Skin of body (tissue), 1 donor: ENCODE measurements at regions not wholly inside any gene's neighbourhood (a gene's known extent, or its start where the extent isn't known, plus 50 kb on each side); places are given as distances from the start of the nearest gene placed in this dataset.
"Not testable (repeated sequence)": the region's sequence is repeated elsewhere in the genome, so short reads cannot be mapped to it uniquely, and the experiment has no call there.

Experiments used
- DNase-seq: peaks from one replicate; lab custom pipeline; 2025; lab: John Stamatoyannopoulos, UW

- DNase-seq: no peak
These were observed 1180.0 kb upstream of the CITED2 start for GRCh38 chr6:140554421-140554820.

GRCh38 chr6:140548366-140548765, 1173.9 kb upstream of the CITED2 start:
- no peak for DNase-seq

DNA sequence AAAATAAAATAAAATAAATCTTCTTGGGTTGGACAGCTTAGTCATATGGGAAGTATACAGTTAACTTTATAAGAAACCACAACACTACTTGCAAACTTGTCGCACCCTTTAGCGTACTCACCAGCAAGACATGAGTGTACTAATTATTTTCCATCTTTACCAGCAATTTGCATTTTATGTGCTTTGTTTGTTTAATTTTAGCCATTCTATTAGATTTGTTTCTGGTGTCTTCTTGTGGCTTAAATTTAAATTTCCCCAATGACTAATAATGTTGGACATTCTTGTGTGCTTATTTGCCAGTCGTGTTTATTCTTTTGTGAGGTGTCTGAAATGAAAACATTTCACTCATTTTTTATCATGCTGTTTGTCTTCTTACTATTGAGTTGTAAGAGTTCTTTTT, 1172.2 kb upstream of the CITED2 start:
- no peak for DNase-seq

DNA sequence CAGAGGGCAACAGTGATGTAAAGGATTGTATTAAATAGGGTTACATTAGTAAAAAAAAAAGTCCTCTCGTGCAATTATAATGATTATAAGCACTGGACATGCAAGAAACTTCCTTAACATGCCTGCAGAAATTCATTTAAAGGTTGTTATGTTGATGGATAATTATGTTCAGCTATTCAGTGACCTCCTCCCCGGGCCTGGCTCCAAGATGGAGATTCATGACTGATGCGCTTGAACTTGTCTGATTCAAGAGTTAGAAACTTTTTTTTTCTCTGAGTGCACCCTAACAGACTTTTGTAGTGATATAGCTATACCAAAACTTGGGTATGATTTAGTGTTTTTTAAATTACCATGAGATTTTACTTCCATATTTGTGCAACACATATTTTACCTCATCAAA, 1170.0 kb upstream of the CITED2 start:
- no peak for DNase-seq

- no peak for DNase-seq
These were observed 1168.4 kb upstream of the CITED2 start for GRCh38 chr6:140542863-140543262.

GRCh38 chr6:140541288-140541687, 1166.8 kb upstream of the CITED2 start:
- DNase-seq: no peak

DNA sequence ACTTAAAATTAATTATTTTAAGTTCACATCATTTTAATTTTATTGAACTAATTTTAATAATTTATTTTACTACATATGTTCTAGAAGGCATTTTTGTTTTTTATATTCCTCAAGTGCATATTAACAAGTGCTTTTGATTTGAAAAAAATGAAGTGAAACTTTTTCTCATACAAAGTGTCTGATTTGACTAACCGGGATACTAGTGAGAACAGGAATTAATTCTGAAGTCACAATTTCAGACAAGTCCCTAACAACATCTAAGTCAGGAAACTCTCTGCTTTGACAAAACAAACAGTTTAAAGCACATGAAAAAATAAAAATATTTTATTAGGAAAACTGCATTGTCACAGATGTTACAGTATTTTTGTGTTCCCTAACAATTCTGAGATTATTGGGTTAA, 1166.3 kb upstream of the CITED2 start:
- no peak for DNase-seq

DNA sequence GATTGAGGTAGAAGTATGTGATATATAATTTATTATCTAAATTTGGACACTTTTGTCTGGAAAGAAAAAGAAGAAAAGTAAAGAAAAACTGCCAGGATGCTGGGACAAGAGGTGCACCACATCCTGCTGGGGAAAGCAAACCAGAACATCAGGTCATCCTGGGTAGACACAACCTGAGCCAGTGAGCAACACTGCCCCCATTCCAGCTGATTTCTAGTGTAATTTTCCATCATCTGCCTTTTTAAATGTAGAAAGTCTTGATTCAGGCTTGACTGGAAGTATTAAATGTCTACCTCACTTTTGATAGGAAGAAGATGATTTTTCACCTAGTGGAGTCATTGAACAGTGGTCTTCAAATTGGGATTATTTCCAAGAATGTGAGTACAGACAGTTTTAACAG, 1164.5 kb upstream of the CITED2 start:
- DNase-seq: no peak

DNA sequence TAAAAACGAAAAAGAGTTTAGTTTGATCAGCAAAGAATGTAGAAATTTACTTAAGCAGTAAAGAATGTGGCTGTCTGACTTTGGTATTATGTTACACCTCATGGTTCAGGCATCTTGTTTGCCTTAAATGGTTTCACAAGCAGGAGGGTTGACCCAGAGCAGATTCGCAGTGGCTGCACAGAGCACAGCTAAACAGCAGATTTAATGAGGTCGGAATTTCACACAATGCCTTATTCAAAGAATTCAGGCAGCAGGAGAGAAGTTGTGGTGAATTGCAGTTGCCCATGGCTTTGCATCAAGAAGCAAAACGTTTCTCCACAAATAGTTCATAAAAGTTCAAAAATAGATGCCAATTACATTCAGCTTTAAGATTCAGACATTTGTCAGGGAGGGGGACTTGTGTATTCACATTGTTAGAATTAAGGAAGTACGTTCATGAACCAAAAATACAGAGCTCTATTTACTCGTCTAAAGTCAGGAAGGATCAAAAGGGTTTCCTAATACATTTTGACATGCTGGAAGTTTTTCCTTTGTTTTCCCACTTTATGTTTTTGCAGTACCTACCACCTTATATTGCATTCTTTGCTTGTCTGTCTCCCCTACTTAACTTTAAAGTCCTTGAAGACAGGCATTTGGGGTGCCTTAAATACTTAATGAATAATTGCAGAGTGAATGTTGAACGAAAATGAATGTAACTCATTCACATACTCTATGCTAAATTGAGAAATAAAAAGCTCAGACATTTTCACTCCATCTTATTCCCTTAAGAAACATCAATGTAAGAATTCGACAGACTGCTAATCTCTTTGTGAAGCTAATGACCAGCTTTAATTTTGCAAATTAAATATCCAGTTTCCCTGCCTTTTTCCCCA, 1163.6 kb upstream of the CITED2 start:
- DNase-seq: peak; percentile 90

DNA sequence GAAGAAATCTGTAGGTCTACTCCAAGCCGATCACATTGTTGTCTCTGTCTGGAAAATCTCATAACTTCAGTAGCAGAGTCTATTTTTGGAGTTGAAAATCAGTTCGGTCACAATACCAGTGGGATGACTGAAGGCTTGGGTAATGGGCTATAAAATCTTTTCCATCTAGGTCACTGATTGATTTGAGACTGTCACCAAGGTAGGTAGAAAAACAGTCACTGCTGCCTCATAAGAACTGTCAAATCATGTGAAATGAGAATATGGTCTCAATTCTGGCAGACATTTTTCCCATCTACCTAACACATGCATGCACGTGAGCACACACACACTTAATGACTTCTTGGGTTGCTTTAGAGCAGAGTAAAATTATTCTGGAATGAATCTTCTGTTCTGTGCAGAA, 1162.8 kb upstream of the CITED2 start:
- no peak for DNase-seq

GRCh38 chr6:140535511-140535910, 1161.1 kb upstream of the CITED2 start:
- no peak for DNase-seq

DNA sequence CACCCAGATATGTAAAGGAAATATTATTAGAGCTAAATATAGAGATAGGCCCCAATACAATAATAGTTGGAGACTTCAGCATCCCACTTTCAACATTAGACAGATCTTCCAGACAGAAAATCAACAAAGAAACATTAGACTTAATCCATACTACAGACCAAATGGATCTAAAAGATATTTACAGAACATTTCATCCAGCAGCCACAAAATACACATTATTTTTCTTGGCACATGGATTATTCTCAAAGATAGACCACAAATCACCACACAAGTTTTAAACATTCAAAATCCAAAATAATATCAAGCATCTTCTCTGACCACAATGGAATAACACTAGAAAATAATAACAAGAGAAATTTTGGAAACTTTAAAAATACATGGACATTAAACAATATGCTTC, 1159.1 kb upstream of the CITED2 start:
- no peak for DNase-seq

DNA sequence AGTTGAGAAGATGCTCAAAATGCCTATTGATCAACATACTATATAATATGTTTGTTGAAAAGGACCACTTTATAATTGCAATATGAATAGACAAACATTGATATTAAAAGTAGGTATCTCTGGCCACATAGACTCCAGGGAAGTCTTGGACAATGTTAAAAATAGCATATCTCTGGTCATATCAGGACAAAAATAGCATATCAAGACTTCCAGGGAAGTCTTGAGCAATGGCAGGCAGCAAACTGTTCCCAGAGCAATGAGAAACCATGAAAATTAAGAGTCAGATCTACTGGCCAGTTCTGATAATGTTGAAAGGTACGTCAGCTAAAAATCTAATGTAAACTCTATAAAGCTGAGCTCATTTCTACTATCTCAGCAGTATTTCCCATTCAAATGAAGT, 1130.3 kb upstream of the CITED2 start:
- DNase-seq: no peak

DNA sequence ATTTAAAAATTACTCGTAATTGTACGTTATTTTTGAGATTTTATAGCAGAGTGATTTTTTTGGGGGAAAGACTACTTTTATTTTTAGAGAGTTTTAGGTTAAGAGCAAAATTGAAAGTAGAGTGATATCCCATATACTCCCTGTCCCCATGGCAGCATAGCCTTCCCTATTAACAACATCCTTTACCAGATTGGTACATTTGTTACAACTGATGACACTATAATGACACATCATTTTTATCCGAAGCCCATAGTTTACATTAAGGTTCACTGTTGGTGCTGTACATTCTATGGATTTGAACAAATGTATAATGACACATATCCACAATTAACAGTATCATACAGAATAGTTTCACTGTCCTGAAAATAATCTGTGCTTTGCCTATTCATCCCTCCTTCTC, 1126.4 kb upstream of the CITED2 start:
- DNase-seq: no peak

- DNase-seq: no peak
These were observed 1125.2 kb upstream of the CITED2 start for GRCh38 chr6:140499607-140500006.

GRCh38 chr6:140494321-140495108, 1120.1 kb upstream of the CITED2 start:
- no peak for DNase-seq

DNA sequence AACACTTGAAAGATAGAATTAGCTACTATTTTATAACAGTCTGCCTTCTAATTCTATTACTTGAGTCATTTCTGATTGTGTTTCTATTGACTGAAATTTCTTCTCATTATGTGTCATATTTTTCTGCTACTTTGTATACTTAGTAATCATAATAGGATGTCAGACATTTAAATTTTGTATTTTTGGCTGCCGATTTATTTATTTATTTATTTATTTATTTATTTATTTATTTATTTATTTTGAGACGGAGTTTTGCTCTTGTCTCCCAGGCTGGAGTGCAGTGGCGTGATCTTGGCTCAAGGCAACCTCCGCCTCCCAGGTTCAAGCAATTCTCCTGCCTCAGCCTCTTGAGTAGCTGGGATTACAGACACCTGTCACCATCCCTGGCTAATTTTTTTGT, 1119.0 kb upstream of the CITED2 start:
- DNase-seq: not testable (repeated sequence)

GRCh38 chr6:140490081-140490480, 1115.6 kb upstream of the CITED2 start:
- DNase-seq: no peak

GRCh38 chr6:140487586-140487985, 1113.1 kb upstream of the CITED2 start:
- no peak for DNase-seq

GRCh38 chr6:140486450-140487361, 1112.3 kb upstream of the CITED2 start:
- no peak for DNase-seq

DNA sequence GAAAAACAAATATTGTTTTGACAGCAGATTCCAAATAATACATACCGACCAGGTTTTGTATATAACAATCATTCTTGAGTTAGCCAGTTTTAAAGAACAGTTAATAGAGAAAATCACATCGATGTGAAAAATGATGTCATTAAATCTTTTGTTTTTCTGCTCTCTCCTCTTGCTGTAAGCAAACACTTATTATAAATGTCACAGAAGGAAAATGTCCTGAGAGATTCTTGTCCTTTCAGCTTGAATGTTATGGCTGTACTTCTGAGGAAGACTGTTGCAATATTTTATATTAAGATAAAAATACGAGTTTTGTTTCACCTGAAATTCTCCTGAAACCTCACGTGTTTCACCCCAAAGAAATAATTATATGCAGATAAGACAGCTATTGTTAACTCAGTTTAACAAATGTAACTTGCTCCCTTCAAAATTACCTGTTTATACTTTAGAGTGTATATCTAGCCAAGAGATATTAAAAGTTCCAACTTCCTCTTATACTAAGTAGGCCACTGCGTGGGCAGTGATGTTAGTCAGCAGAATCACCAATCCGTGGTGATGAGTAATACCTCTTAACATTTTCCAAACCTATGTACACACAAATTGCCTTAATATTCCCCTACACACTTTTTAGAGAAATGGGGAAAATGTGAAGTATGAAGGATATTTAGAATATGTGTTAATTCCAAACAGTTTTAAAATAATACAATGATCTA, 1111.4 kb upstream of the CITED2 start:
- no peak for DNase-seq
